GM13976 (cell line): ENCODE measurements at regions not wholly inside any gene's neighbourhood (a gene's known extent, or its start where the extent isn't known, plus 50 kb on each side); places are given as distances from the start of the nearest gene placed in this dataset.

Experiments
- DNase-seq: peaks from one replicate; pipeline ENCODE4 v3.0.0; 2012; ENCODE audit warnings: low spot score
- CTCF ChIP-seq: IDR thresholded peaks from 2 replicates; pipeline ENCODE4 v1.5.1; 2012; ENCODE audit warnings: borderline replicate concordance, mild to moderate bottlenecking; ENCODE audit not compliant: insufficient read depth; ENCODE audit errors: extremely low read depth, missing control alignments, control extremely low read depth
- in situ Hi-C: fragments of 300-500 bp; cut with MboI; formaldehyde crosslinking; loops from one replicate; pipeline ENCODE4 v1.12.0; 2022; ENCODE audit warnings: low sequenced_read_pairs, mixed read lengths, inconsistent platforms; ENCODE audit not compliant: unreplicated experiment

GRCh38 chr3:46133285-46133684, 74.8 kb downstream of the CCR1 start:
- DNase-seq = no peak
- in situ Hi-C loops = no loop called here
- no peak for TF ChIP-seq CTCF

DNA sequence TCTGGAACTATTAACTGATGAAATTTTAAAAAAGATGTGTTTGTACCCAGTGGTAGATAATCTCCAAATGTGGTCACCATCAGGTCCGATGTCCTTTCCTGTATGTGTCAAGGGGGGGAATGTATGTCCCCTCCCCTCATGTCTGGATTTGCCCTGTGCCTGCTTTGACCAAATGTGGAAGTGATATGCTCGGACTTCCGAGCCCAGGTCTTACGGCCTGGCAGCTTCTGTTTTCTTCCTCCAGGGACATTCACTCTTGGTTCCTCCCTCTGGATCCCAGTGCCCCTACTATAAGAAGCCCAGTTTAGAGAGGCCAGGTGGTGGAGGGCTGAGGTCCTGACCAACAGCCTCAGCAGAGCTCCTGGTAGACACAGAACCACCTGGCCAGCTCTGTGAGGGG, 75.5 kb downstream of the CCR1 start:
- in situ Hi-C loops = no loop called here
- no peak for DNase-seq
- no peak for TF ChIP-seq CTCF

DNA sequence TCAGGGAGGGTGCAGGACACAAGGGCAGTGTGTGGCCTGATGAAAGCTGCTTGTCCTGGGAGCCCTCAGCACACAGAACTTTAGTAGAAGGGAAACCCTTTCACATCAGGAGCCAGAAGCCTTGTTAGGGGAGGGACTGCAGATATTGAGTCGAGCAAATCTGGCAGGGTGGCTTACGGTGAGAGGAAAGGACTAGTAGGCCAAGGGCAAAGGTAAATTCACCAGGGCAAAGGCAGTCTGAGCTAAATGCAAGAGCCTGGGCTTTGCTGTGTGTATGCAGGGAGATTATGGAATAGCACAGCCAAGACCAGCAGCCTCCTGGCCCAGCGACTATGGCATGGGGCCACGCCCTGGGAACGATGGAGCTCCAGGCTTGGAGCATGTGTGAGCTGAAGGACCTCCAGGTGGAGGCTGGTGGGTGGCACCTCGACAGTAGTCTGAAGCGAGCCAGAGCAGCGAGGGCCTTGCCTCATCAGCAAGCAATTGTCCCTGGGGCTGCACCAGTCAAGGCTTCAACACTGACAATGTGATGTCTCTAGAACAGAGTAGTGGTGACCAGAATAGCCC, 76.1 kb downstream of the CCR1 start:
- DNase-seq = no peak
- no peak for TF ChIP-seq CTCF
- in situ Hi-C loops = no loop called here

DNA sequence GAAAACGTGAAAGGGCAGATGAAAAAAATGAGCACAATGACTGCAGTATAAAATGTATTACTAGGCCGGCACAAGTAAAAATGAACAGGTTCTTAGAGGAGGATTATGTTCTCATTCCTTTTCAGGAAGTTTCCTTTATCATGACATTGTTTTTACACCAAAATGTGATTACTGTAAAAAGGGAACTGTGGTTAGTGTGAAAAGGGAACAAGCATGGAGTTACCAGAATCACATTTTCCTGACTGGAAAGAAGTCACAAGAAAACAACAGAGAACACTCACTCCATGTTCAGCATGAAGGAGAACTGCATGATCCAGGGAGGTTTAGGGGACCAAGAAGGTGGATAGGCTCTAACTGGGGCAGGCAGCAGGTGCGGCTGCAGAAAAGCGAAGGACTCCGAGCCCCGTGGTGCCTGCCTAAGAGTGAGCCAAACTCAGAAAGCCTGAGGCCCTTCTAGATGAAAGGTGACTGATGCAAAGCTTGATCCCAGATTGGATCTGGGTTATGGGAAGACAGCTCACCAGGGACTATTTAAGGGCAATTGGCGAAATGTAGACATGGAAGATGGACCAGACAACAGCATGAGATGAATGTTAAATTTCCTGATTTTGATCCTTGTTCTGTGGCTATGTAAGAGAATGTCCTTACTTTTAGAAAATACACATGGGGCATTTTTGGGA, 77.3 kb downstream of the CCR1 start:
- DNase-seq = no peak
- in situ Hi-C loops = no loop called here
- TF ChIP-seq CTCF = no peak

DNA sequence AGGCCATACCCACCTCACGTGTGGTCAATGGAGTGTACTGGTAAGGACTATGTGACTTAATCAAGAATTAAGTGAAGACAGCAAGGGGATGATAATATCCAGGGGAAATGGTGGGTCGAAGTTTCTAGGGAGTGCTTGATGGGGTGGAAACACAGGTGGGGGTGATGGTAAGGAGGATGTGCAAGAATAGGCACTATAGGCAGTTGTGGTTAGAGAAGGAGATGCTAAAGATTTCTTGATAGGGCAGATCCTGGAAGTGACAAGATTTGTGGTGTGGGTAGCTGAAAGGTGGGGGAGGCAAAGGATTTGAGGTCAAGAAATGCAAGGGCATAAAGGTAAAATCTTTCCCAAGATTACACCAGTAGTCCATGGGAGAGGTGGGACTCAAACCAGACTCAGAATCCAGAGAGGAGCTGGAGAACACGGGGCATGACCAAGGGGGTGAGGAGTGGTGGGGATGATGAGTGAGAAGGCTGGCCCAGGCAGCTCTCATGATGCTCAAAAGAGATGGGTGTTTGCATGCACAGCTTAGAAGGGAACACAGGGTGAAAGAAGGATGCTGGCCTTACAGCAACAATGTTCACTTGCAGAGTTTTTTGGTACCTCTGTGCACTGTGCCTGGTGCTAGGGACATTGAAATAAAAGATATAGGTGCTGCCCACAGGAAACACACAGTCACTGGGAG, 78.4 kb downstream of the CCR1 start:
- TF ChIP-seq CTCF = no peak
- DNase-seq = no peak
- in situ Hi-C loops = no loop called here

DNA sequence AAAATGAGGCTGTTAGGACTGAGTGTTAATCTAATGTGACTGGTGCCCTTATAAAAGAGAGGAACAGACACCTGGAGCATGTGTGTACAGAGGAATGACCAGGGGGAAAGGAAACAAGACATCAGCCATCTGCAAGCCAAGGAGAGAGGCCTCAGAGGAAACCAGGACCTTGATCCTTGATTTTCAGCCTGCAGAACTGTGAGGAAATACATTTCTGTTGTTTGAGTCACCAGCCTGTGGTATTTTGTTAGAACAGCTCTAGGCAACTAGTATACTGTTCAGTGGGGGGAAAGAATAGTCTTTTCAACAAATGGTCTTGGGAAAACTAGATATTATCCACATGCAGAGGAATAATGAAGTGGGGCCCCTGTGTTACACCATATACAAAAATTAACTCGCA, 80.6 kb downstream of the CCR1 start:
- TF ChIP-seq CTCF = no peak
- in situ Hi-C loops = no loop called here
- DNase-seq = no peak
